ENCODE measurements at regions not wholly inside any gene's neighbourhood (a gene's known extent, or its start where the extent isn't known, plus 50 kb on each side); places are given as distances from the start of the nearest gene placed in this dataset.

DNA sequence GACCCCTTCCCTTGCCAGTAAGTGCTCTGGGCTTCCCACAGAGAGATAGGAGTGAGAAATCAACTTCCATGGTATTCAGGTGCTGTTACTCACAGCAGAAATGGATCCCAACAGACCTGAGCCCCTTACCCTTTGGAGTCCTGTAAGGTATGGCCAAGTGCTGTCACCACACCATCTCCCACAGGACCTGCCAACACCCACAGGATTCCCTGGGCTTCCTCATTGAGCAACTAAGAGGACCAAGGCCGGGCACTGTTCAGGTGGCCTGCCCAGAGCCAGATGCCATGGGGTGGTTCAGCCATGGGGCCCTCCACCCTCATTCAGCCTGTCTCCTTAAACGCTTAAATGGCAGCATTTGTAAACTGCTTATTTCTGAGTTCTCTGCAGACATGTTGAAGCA is 166.2 kb downstream of the TRIM43 start:
- TF ChIP-seq, protein P1, sequence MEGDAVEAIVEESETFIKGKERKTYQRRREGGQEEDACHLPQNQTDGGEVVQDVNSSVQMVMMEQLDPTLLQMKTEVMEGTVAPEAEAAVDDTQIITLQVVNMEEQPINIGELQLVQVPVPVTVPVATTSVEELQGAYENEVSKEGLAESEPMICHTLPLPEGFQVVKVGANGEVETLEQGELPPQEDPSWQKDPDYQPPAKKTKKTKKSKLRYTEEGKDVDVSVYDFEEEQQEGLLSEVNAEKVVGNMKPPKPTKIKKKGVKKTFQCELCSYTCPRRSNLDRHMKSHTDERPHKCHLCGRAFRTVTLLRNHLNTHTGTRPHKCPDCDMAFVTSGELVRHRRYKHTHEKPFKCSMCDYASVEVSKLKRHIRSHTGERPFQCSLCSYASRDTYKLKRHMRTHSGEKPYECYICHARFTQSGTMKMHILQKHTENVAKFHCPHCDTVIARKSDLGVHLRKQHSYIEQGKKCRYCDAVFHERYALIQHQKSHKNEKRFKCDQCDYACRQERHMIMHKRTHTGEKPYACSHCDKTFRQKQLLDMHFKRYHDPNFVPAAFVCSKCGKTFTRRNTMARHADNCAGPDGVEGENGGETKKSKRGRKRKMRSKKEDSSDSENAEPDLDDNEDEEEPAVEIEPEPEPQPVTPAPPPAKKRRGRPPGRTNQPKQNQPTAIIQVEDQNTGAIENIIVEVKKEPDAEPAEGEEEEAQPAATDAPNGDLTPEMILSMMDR (IDR thresholded peaks at IDR 0.05) = no peak
- TF ChIP-seq EZH2 (IDR thresholded peaks at IDR 0.05; ENCODE audit: borderline replicate concordance, insufficient read depth, low read depth, low read length, poor library complexity, severe bottlenecking) = no peak
- Mint-ChIP-seq H3K9me3 (ENCODE audit: insufficient read depth) (no peaks in the 10 kb centered on the region), H3K27me3 (peaks cover 3% of the 10 kb centered on the region), H3K4me1 (no peaks in the 10 kb centered on the region), H3K4me3 (no peak overlapping the region), H3K27ac (no peak overlapping the region)
- WGBS (ENCODE audit: insufficient coverage) = 50% methylated on average over 2 of the region's 2 CpGs
- H4K20me1 ChIP-seq (ENCODE audit: control insufficient read depth, insufficient read depth, low read length, poor library complexity, severe bottlenecking) = no peaks in the 10 kb centered on the region
- H3K4me3 ChIP-seq (ENCODE audit: control extremely low read depth in 1 of 5, extremely low read depth in 1 of 5, insufficient read depth in 1 of 5, low read depth in 2 of 5, low read length in 4 of 5) = no peak overlapping the region
- no peaks in the 10 kb centered on the region for H3K36me3 ChIP-seq (replicated peaks in 1 of 2; ENCODE audit: control extremely low read depth in 1 of 2, control insufficient read depth in 1 of 2, extremely low read depth in 1 of 2, insufficient read depth in 2 of 2, low read length in 1 of 2)
- no peaks in the 10 kb centered on the region for H3K4me1 ChIP-seq (ENCODE audit: control insufficient read depth in 2 of 2, insufficient read depth in 2 of 2, low read length in 2 of 2)
- H3K27ac ChIP-seq (ENCODE audit: low read length in 2 of 2) = no peak overlapping the region
- POLR2A ChIA-PET = no interaction called here
- H2AFZ ChIP-seq (ENCODE audit: insufficient read depth, low read depth, low read length, poor library complexity, severe bottlenecking) = no peak overlapping the region
- no peak overlapping the region for H3K4me2 ChIP-seq (replicated peaks; ENCODE audit: low read depth, low read length, poor library complexity, severe bottlenecking)
- no peaks in the 10 kb centered on the region for H3K27me3 ChIP-seq (replicated peaks in 1 of 4; ENCODE audit: control extremely low read depth in 1 of 4, control insufficient read depth in 3 of 4, insufficient read depth in 4 of 4, low read length in 3 of 4)
- no peak overlapping the region for H3K9ac ChIP-seq (ENCODE audit: low read length)
- DNase-seq = no peak
- CTCF ChIA-PET = no interaction called here
- intact Hi-C loops (cut with micrococcal nuclease) = no loop called here
- H3K79me2 ChIP-seq (ENCODE audit: control insufficient read depth, insufficient read depth, low read length) = no peaks in the 10 kb centered on the region
- no peak for ATAC-seq (ENCODE audit: low read depth)
- no peaks in the 10 kb centered on the region for H3K9me3 ChIP-seq (ENCODE audit: control extremely low read depth in 1 of 3, control insufficient read depth in 2 of 3, insufficient read depth in 1 of 3, low read length in 2 of 3)

DNA sequence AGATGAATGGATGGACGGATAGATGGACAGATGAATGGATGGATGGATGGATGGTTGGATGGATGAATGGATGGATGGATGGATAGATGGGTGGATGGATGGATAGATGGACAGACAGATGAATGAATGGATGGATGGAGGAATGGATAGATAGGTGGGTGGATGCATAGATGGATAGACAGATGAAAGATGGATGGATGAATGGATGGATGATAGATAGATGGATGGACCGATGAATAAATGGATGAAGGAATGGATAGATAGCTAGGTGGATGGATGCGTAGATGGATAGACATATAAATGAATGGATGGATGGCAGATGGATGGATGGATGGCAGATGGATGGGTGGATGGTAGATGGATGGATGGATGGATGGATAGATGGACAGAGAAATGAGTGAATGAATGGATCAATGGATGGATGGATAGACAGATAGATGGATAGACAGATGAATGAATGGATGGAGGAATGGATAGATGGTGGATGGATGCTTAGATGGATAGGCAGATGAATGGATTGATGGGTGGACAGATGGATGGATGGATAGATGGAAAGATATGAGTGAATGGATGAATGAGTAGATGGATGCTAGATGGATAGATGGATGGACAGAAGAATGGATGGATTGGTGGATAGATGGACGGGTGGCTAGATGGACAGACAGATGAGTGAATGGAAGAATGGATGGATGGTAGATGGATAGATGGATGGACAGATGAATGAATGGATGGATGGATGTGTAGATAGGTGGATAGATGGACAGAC is 167.9 kb downstream of the TRIM43 start:
- no peaks in the 10 kb centered on the region for H3K79me2 ChIP-seq (ENCODE audit: control insufficient read depth, insufficient read depth, low read length)
- no peaks in the 10 kb centered on the region for H3K4me1 ChIP-seq (ENCODE audit: control insufficient read depth in 2 of 2, insufficient read depth in 2 of 2, low read length in 2 of 2)
- H3K4me3 ChIP-seq (ENCODE audit: control extremely low read depth in 1 of 5, extremely low read depth in 1 of 5, insufficient read depth in 1 of 5, low read depth in 2 of 5, low read length in 4 of 5) = no peak overlapping the region
- Mint-ChIP-seq H3K4me1 (no peaks in the 10 kb centered on the region), H3K9me3 (ENCODE audit: insufficient read depth) (no peaks in the 10 kb centered on the region), H3K4me3 (no peak overlapping the region), H3K27me3 (peaks cover 3% of the 10 kb centered on the region), H3K27ac (no peak overlapping the region)
- H3K9ac ChIP-seq (ENCODE audit: low read length) = no peak overlapping the region
- intact Hi-C loops (cut with micrococcal nuclease) = no loop called here
- no peak overlapping the region for H2AFZ ChIP-seq (ENCODE audit: insufficient read depth, low read depth, low read length, poor library complexity, severe bottlenecking)
- H4K20me1 ChIP-seq (ENCODE audit: control insufficient read depth, insufficient read depth, low read length, poor library complexity, severe bottlenecking) = no peaks in the 10 kb centered on the region
- DNase-seq (no peak), ATAC-seq (ENCODE audit: low read depth) (no peak)
- H3K27me3 ChIP-seq (replicated peaks in 1 of 4; ENCODE audit: control extremely low read depth in 1 of 4, control insufficient read depth in 3 of 4, insufficient read depth in 4 of 4, low read length in 3 of 4) = no peaks in the 10 kb centered on the region
- H3K9me3 ChIP-seq (ENCODE audit: control extremely low read depth in 1 of 3, control insufficient read depth in 2 of 3, insufficient read depth in 1 of 3, low read length in 2 of 3) = no peaks in the 10 kb centered on the region
- CTCF ChIA-PET = no interaction called here
- TF ChIP-seq, protein P1 (IDR thresholded peaks at IDR 0.05) = no peak
- no peak for TF ChIP-seq EZH2 (IDR thresholded peaks at IDR 0.05; ENCODE audit: borderline replicate concordance, insufficient read depth, low read depth, low read length, poor library complexity, severe bottlenecking)
- H3K36me3 ChIP-seq (replicated peaks in 1 of 2; ENCODE audit: control extremely low read depth in 1 of 2, control insufficient read depth in 1 of 2, extremely low read depth in 1 of 2, insufficient read depth in 2 of 2, low read length in 1 of 2) = no peaks in the 10 kb centered on the region
- no peak overlapping the region for H3K27ac ChIP-seq (ENCODE audit: low read length in 2 of 2)
- POLR2A ChIA-PET = no interaction called here
- no peak overlapping the region for H3K4me2 ChIP-seq (replicated peaks; ENCODE audit: low read depth, low read length, poor library complexity, severe bottlenecking)
- 93% methylated on average over 4 of the region's 4 CpGs for WGBS (ENCODE audit: insufficient coverage)
